T-helper 9 cell (primary cell): ENCODE measurements at regions not wholly inside any gene's neighbourhood (a gene's known extent, or its start where the extent isn't known, plus 50 kb on each side); places are given as distances from the start of the nearest gene placed in this dataset.

Experiments used
- DNase-seq: peaks from one replicate; pipeline ENCODE4 v3.0.0-alpha.2; 2020

- no peak for DNase-seq
These were observed 215.9 kb downstream of the BARX2 start for GRCh38 chr11:129591527-129591926.

GRCh38 chr11:129592191-129592590 lies 216.5 kb downstream of the BARX2 start:
- DNase-seq: no peak

- DNase-seq: no peak
These were observed 217.4 kb downstream of the BARX2 start for GRCh38 chr11:129593098-129593497.

GRCh38 chr11:129595038-129595962 lies 219.7 kb downstream of the BARX2 start:
- no peak for DNase-seq

GRCh38 chr11:129596351-129596750 lies 219.3 kb upstream of the TMEM45B start:
- DNase-seq: no peak

- DNase-seq: no peak
These were observed 217.3 kb upstream of the TMEM45B start for GRCh38 chr11:129598378-129598777.

GRCh38 chr11:129605815-129606214 lies 209.8 kb upstream of the TMEM45B start:
- DNase-seq: no peak

GRCh38 chr11:129608711-129609110 lies 206.9 kb upstream of the TMEM45B start:
- DNase-seq: no peak

GRCh38 chr11:129610125-129610524 lies 205.5 kb upstream of the TMEM45B start:
- DNase-seq: no peak

GRCh38 chr11:129610545-129610944 lies 205.1 kb upstream of the TMEM45B start:
- DNase-seq: no peak

GRCh38 chr11:129611661-129612446 lies 203.8 kb upstream of the TMEM45B start:
- DNase-seq: no peak

GRCh38 chr11:129612447-129612961 lies 203.1 kb upstream of the TMEM45B start:
- no peak for DNase-seq

- DNase-seq: no peak
These were observed 202.6 kb upstream of the TMEM45B start for GRCh38 chr11:129613071-129613470.

GRCh38 chr11:129614256-129614944 lies 201.2 kb upstream of the TMEM45B start:
- no peak for DNase-seq

- DNase-seq: no peak
These were observed 197.5 kb upstream of the TMEM45B start for GRCh38 chr11:129618046-129618569.

GRCh38 chr11:129620237-129621104 lies 195.2 kb upstream of the TMEM45B start:
- DNase-seq: no peak

- DNase-seq: no peak
These were observed 189.7 kb upstream of the TMEM45B start for GRCh38 chr11:129625930-129626329.

- DNase-seq: no peak
These were observed 184.4 kb upstream of the TMEM45B start for GRCh38 chr11:129631201-129631600.

GRCh38 chr11:129636926-129637325 lies 178.7 kb upstream of the TMEM45B start:
- DNase-seq: no peak

- DNase-seq: no peak
These were observed 178.2 kb upstream of the TMEM45B start for GRCh38 chr11:129637473-129637872.

GRCh38 chr11:129637983-129638776 lies 177.5 kb upstream of the TMEM45B start:
- no peak for DNase-seq
